K562 (cell line): ENCODE measurements at regions not wholly inside any gene's neighbourhood (a gene's known extent, or its start where the extent isn't known, plus 50 kb on each side); places are given as distances from the start of the nearest gene placed in this dataset.

Experiments used
- ATAC-seq: fragments of 200-7000 bp; cut with Tn5 transposase; 3 replicates; pipeline ENCODE4 v1.9.1; 2020; ENCODE audit warnings: moderate library complexity
- BruUV-seq: library from RNA; stranded (reverse); fragments of 400-500 nt; replicated peaks from 2 replicates; lab custom pipeline; 2021; lab: Mats Ljungman, UMichigan
- CTCF ChIA-PET: fragments of 300-600 bp; formaldehyde crosslinking; extraction: SDS; loops from one replicate; lab custom pipeline; 2021; ENCODE audit warnings: low intra/inter-chr PET ratio; lab: Yijun Ruan, JAX
- POLR2A ChIA-PET: fragments of 300-600, 350-650 bp; sonication (Branson Sonifier 250); formaldehyde crosslinking; extraction: SDS; loops from one replicate; lab custom pipeline; 2021; ENCODE audit warnings: antibody characterized with exemption, inconsistent platforms; lab: Yijun Ruan, JAX
- DNase-seq, 4 experiments: peaks; one replicate each; pipeline versions ENCODE4 v3.0.0 to v3.0.0-alpha.2; 2011 to 2018; ENCODE audit warnings: low spot score in 3 of 4, mixed read lengths in 3 of 4; ENCODE audit errors: extremely low read depth in 1 of 4
- FAIRE-seq: peaks from 2 replicates; lab custom pipeline; 2011; peaks lifted over from hg19 to GRCh38; lab: Jason Lieb, UNC
- H2AFZ ChIP-seq: 2 replicates; pipeline ENCODE4 v1.6.0; 2011; ENCODE audit warnings: low read depth, low read length, control low read depth, inconsistent platforms
- H3K27ac ChIP-seq: fragments of 200-600 bp; 3 replicates; pipeline ENCODE4 v1.8.0; 2011; ENCODE audit warnings: low read depth, mild to moderate bottlenecking, control low read depth, inconsistent platforms, low read length, moderate library complexity, mixed read lengths; ENCODE audit errors: extremely low read depth
- H3K27me3 ChIP-seq, 2 experiments: fragments of 300-600 bp in 1 of 2; 2 replicates in 1 of 2; 3 replicates in 1 of 2; pipeline versions ENCODE4 v1.6.0 to v1.8.0; 2011; ENCODE audit warnings: inconsistent platforms in 2 of 2, low read length in 2 of 2, mild to moderate bottlenecking in 1 of 2, mixed read lengths in 1 of 2, moderate library complexity in 1 of 2; ENCODE audit not compliant: control insufficient read depth in 2 of 2, insufficient read depth in 2 of 2
- H3K36me3 ChIP-seq: fragments of 300-600 bp; 3 replicates; pipeline ENCODE4 v1.8.0; 2011; ENCODE audit warnings: mild to moderate bottlenecking, low read length, inconsistent platforms; ENCODE audit not compliant: control insufficient read depth, insufficient read depth
- H3K4me1 ChIP-seq, 2 experiments: fragments of 200-600 bp in 1 of 2; replicated peaks in 1 of 2; 2 replicates in 1 of 2; 3 replicates in 1 of 2; pipeline versions ENCODE4 v1.5.1 to v1.8.0; 2011; ENCODE audit warnings: inconsistent platforms in 2 of 2, low read length in 2 of 2, mild to moderate bottlenecking in 1 of 2, mixed read lengths in 1 of 2, moderate library complexity in 1 of 2; ENCODE audit not compliant: control insufficient read depth in 2 of 2, insufficient read depth in 2 of 2
- H3K4me2 ChIP-seq: 2 replicates; pipeline ENCODE4 v1.6.1; 2011; ENCODE audit warnings: low read length, control low read depth, inconsistent platforms, mixed read lengths; ENCODE audit not compliant: insufficient read depth
- H3K4me3 ChIP-seq: fragments of 200-600 bp; sonication (generic), shearing (Covaris generic); 2 replicates; pipeline ENCODE4 v1.5.1; 2016; ENCODE audit warnings: control low read depth, inconsistent platforms
- H3K79me2 ChIP-seq: fragments of 200-600 bp; 3 replicates; pipeline ENCODE4 v1.8.0; 2011; ENCODE audit warnings: low read length, inconsistent platforms; ENCODE audit not compliant: control insufficient read depth, insufficient read depth
- H3K9ac ChIP-seq, 2 experiments: 2 replicates each; pipeline versions ENCODE4 v1.6.0 to v1.6.1; 2011; ENCODE audit warnings: low read depth in 2 of 2, low read length in 2 of 2, control low read depth in 1 of 2, inconsistent platforms in 1 of 2, mild to moderate bottlenecking in 1 of 2, mixed read lengths in 1 of 2; ENCODE audit not compliant: insufficient read depth in 1 of 2
- H3K9me1 ChIP-seq: one replicate; pipeline ENCODE4 v1.6.0; 2011; ENCODE audit warnings: inconsistent platforms, mild to moderate bottlenecking, low read length, moderate library complexity; ENCODE audit not compliant: control insufficient read depth, insufficient read depth
- H3K9me3 ChIP-seq: replicated peaks from 2 replicates; pipeline ENCODE4 v1.5.1; 2011; ENCODE audit warnings: low read depth, low read length, inconsistent platforms; ENCODE audit not compliant: control insufficient read depth, insufficient read depth
- H4K20me1 ChIP-seq: replicated peaks from 2 replicates; pipeline ENCODE4 v1.6.1; 2011; ENCODE audit warnings: low read length, inconsistent platforms, mixed read lengths; ENCODE audit not compliant: control insufficient read depth, insufficient read depth
- ADNP ChIP-seq: fragments of 200-800 bp; sonication (Bioruptor generic); IDR thresholded peaks from 2 replicates; pipeline ENCODE4 v1.6.1; 2016; ENCODE audit warnings: missing genetic modification characterization, missing compliant biosample characterization
- EHMT2 ChIP-seq: fragments of 450-650 bp; IDR thresholded peaks from 2 replicates; pipeline ENCODE4 v1.6.1; 2018; ENCODE audit warnings: antibody characterized with exemption
- FOXK1 ChIP-seq: sonication (generic); formaldehyde crosslinking; IDR thresholded peaks from 2 replicates; pipeline ENCODE4 v1.8.0; 2022; ENCODE audit warnings: missing genetic modification reagents, mild to moderate bottlenecking, borderline replicate concordance
- MIER1 ChIP-seq: fragments of 450-650 bp; IDR thresholded peaks from 2 replicates; pipeline ENCODE4 v1.6.1; 2016; ENCODE audit warnings: antibody characterized with exemption, mild to moderate bottlenecking, low read depth
- MTA3 ChIP-seq: fragments of 450-650 bp; formaldehyde crosslinking; IDR thresholded peaks from 2 replicates; pipeline ENCODE4 v1.6.1; 2017; ENCODE audit warnings: mild to moderate bottlenecking, borderline replicate concordance
- NR1H2 ChIP-seq: sonication (generic); formaldehyde crosslinking; IDR thresholded peaks from 2 replicates; pipeline ENCODE4 v1.4.0; 2020; ENCODE audit warnings: mild to moderate bottlenecking, missing genetic modification reagents
- RBM34 ChIP-seq: fragments of 200-400 bp; formaldehyde crosslinking; IDR thresholded peaks from 2 replicates; pipeline ENCODE4 v1.6.1; 2018; ENCODE audit warnings: low read length, borderline replicate concordance; ENCODE audit not compliant: insufficient read depth
- SNRNP70 ChIP-seq: fragments of 200-400 bp; formaldehyde crosslinking; optimal IDR thresholded peaks from 2 replicates; pipeline ENCODE3; 2017; ENCODE audit warnings: low read depth, low read length
- THRB ChIP-seq: fragments of 450-650 bp; formaldehyde crosslinking; conservative IDR thresholded peaks from 2 replicates; pipeline ENCODE4 v1.4.0; 2022; ENCODE audit warnings: mild to moderate bottlenecking, missing genetic modification characterization
- ZNF212 ChIP-seq: fragments of 450-650 bp; formaldehyde crosslinking; IDR thresholded peaks from 2 replicates; pipeline ENCODE4 v1.4.0; 2020; ENCODE audit warnings: mild to moderate bottlenecking
- ZNF277 ChIP-seq: fragments of 250-450 bp; sonication (Bioruptor Pico); IDR thresholded peaks from 2 replicates; pipeline ENCODE4 v1.8.0; 2022; ENCODE audit warnings: inconsistent platforms, mild to moderate bottlenecking, moderate library complexity, borderline replicate concordance
- ZNF444 ChIP-seq: fragments of 250-450 bp; sonication (Bioruptor Pico); IDR thresholded peaks from 2 replicates; pipeline ENCODE4 v1.4.0; 2020; ENCODE audit warnings: mild to moderate bottlenecking, moderate library complexity
- ZNF57 ChIP-seq: fragments of 450-650 bp; formaldehyde crosslinking; IDR thresholded peaks from 2 replicates; pipeline ENCODE4 v1.4.0; 2020; ENCODE audit warnings: mild to moderate bottlenecking, moderate library complexity
- WGBS: fragments of 100-300 bp; shearing (Covaris generic); methylation state at CpG from one replicate; pipeline ENCODE4 v1.1.6; 2016; ENCODE audit warnings: low coverage, mixed read lengths; ENCODE audit not compliant: insufficient coverage; ENCODE audit errors: missing lambda C conversion rate; 5-methylcytosine and 5-hydroxymethylcytosine counted together
- in situ Hi-C: fragments of 300-500 bp; cut with MboI; formaldehyde crosslinking; loops from 4 replicates; pipeline ENCODE4 v1.15.0; 2018; ENCODE audit warnings: inconsistent platforms, mixed read lengths
- intact Hi-C: fragments of 100-400 bp; cut with micrococcal nuclease; formaldehyde crosslinking; loops from 2 replicates; pipeline ENCODE4 v1.14.2; 2022
- TF ChIP-seq, protein P1 (sequence below): sonication (generic); formaldehyde crosslinking; IDR thresholded peaks from 2 replicates; pipeline ENCODE4 v1.8.0; 2022; ENCODE audit warnings: mild to moderate bottlenecking, missing genetic modification reagents
- TF ChIP-seq, protein P2 (sequence below): fragments of 200-800 bp; sonication (Bioruptor generic); IDR thresholded peaks from 2 replicates; pipeline ENCODE4 v1.6.1; 2017; ENCODE audit warnings: missing genetic modification characterization, missing compliant biosample characterization
- TF ChIP-seq, protein P3 (sequence below): sonication (generic); formaldehyde crosslinking; IDR thresholded peaks from 2 replicates; pipeline ENCODE4 v1.8.0; 2022; ENCODE audit warnings: mild to moderate bottlenecking, low read depth, missing genetic modification reagents

GRCh38 chr5:8020861-8021514, 152.0 kb downstream of the MTRR start (continued):
- TF ChIP-seq ZNF277 (no peak), MTA3 (no peak), RBM34 (no peak), MIER1 (no peak), ADNP (tag) (no peak)
- TF ChIP-seq, protein P1, sequence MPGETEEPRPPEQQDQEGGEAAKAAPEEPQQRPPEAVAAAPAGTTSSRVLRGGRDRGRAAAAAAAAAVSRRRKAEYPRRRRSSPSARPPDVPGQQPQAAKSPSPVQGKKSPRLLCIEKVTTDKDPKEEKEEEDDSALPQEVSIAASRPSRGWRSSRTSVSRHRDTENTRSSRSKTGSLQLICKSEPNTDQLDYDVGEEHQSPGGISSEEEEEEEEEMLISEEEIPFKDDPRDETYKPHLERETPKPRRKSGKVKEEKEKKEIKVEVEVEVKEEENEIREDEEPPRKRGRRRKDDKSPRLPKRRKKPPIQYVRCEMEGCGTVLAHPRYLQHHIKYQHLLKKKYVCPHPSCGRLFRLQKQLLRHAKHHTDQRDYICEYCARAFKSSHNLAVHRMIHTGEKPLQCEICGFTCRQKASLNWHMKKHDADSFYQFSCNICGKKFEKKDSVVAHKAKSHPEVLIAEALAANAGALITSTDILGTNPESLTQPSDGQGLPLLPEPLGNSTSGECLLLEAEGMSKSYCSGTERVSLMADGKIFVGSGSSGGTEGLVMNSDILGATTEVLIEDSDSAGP (CRISPR knock-in tag): no peak

- FAIRE-seq: no peak
- H3K4me3 ChIP-seq: no peak overlapping the region
- no peak for TF ChIP-seq FOXK1 (CRISPR knock-in tag)
- TF ChIP-seq SNRNP70: no peak
- TF ChIP-seq, protein P2, sequence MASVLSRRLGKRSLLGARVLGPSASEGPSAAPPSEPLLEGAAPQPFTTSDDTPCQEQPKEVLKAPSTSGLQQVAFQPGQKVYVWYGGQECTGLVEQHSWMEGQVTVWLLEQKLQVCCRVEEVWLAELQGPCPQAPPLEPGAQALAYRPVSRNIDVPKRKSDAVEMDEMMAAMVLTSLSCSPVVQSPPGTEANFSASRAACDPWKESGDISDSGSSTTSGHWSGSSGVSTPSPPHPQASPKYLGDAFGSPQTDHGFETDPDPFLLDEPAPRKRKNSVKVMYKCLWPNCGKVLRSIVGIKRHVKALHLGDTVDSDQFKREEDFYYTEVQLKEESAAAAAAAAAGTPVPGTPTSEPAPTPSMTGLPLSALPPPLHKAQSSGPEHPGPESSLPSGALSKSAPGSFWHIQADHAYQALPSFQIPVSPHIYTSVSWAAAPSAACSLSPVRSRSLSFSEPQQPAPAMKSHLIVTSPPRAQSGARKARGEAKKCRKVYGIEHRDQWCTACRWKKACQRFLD (CRISPR knock-in tag): no peak
- TF ChIP-seq ZNF57: no peak
- TF ChIP-seq ZNF444 (CRISPR knock-in tag): no peak
- no peak for TF ChIP-seq NR1H2 (CRISPR knock-in tag)
- TF ChIP-seq, protein P3, sequence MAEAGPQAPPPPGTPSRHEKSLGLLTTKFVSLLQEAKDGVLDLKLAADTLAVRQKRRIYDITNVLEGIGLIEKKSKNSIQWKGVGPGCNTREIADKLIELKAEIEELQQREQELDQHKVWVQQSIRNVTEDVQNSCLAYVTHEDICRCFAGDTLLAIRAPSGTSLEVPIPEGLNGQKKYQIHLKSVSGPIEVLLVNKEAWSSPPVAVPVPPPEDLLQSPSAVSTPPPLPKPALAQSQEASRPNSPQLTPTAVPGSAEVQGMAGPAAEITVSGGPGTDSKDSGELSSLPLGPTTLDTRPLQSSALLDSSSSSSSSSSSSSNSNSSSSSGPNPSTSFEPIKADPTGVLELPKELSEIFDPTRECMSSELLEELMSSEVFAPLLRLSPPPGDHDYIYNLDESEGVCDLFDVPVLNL (CRISPR knock-in tag): no peak
- TF ChIP-seq THRB (CRISPR knock-in tag): no peak
- no peak for TF ChIP-seq ZNF212 (CRISPR knock-in tag)
- TF ChIP-seq EHMT2: no peak
These were observed 159.3 kb downstream of the MTRR start for GRCh38 chr5:8028243-8028642.

More at GRCh38 chr5:8028243-8028642, 159.3 kb downstream of the MTRR start:
- no TSS peak for BruUV-seq
- no peaks in the 10 kb centered on the region for H3K79me2 ChIP-seq
- ChIA-PET POLR2A (no interaction called here), CTCF (no interaction called here)
- H3K9me1 ChIP-seq: no peaks in the 10 kb centered on the region
- no peak overlapping the region for H2AFZ ChIP-seq
- H3K27me3 ChIP-seq: no peaks in the 10 kb centered on the region
- WGBS: 19% methylated on average over 1 of the region's 2 CpGs
- in situ Hi-C loops (no loop called here), intact Hi-C loops (no loop called here)
- no peak overlapping the region for H3K9ac ChIP-seq
- H3K4me1 ChIP-seq: no peaks in the 10 kb centered on the region
- no peak overlapping the region for H3K4me2 ChIP-seq
- H4K20me1 ChIP-seq: no peaks in the 10 kb centered on the region
- DNase-seq (no peak), ATAC-seq (no peak)
- H3K27ac ChIP-seq: no peak overlapping the region
- no peaks in the 10 kb centered on the region for H3K36me3 ChIP-seq
- H3K9me3 ChIP-seq: no peaks in the 10 kb centered on the region
